ENCODE measurements at regions not wholly inside any gene's neighbourhood (a gene's known extent, or its start where the extent isn't known, plus 50 kb on each side); places are given as distances from the start of the nearest gene placed in this dataset.

- TF ChIP-seq CTCF (IDR thresholded peaks at IDR 0.05; ENCODE audit: low read length), result no peak
- no peak for TF ChIP-seq EZH2 (optimal IDR thresholded peaks at IDR 0.05; ENCODE audit: low read depth, low read length)
Observed at GRCh38 chr11:39628311-39628710, 1831.1 kb downstream of the LRRC4C start.
